CD4-positive, alpha-beta memory T cell (primary cell): ENCODE measurements at regions not wholly inside any gene's neighbourhood (a gene's known extent, or its start where the extent isn't known, plus 50 kb on each side); places are given as distances from the start of the nearest gene placed in this dataset.

Experiments
- CTCF ChIA-PET: fragments of 350-600 bp; sonication (Branson Sonifier 250); formaldehyde crosslinking; loops from one replicate; lab custom pipeline; 2021; ENCODE audit warnings: inconsistent platforms; ENCODE audit not compliant: partially characterized antibody; lab: Charles Lee
- POLR2A ChIA-PET: fragments of 350-600 bp; sonication (Branson Sonifier 250); formaldehyde crosslinking; loops from one replicate; lab custom pipeline; 2021; ENCODE audit not compliant: partially characterized antibody; lab: Charles Lee
- DNase-seq, 5 donors: peaks; one replicate each; pipeline versions ENCODE4 v3.0.0 to v3.0.0-alpha.2; 2020 to 2022; ENCODE audit warnings: mixed read lengths in 1 of 5
- H3K27ac ChIP-seq: one replicate; pipeline ENCODE4 v1.7.0; 2013; ENCODE audit warnings: low read depth, low read length
- H3K27me3 ChIP-seq: 2 replicates; pipeline ENCODE4 v1.7.0; 2013; ENCODE audit warnings: mild to moderate bottlenecking, low read length, moderate library complexity; ENCODE audit not compliant: insufficient read depth
- H3K36me3 ChIP-seq: 2 replicates; pipeline ENCODE4 v1.7.0; 2013; ENCODE audit warnings: mild to moderate bottlenecking, low read length, moderate library complexity; ENCODE audit not compliant: insufficient read depth
- H3K4me1 ChIP-seq: 2 replicates; pipeline ENCODE4 v1.7.0; 2013; ENCODE audit warnings: mild to moderate bottlenecking, low read length, moderate library complexity; ENCODE audit not compliant: insufficient read depth
- H3K4me3 ChIP-seq, 2 donors: one replicate each; pipeline ENCODE4 v1.7.0; 2013; ENCODE audit warnings: low read length in 2 of 2, mild to moderate bottlenecking in 1 of 2
- H3K9me3 ChIP-seq, 2 donors: one replicate each; pipeline ENCODE4 v1.7.0; 2013; ENCODE audit warnings: low read length in 2 of 2, control low read depth in 1 of 2; ENCODE audit not compliant: control insufficient read depth in 1 of 2
- H3K27ac Mint-ChIP-seq, 7 donors: one replicate each; pipeline ENCODE4 v1.8.0; 2020 to 2021; ENCODE audit warnings: mixed read lengths in 7 of 7, mild to moderate bottlenecking in 6 of 7, inconsistent platforms in 3 of 7, moderate library complexity in 3 of 7
- H3K27me3 Mint-ChIP-seq, 2 donors: one replicate each; pipeline ENCODE4 v1.8.0; 2020 to 2021; ENCODE audit warnings: mixed read lengths in 2 of 2
- H3K36me3 Mint-ChIP-seq, 2 donors: one replicate each; pipeline ENCODE4 v1.8.0; 2020 to 2021; ENCODE audit warnings: mixed read lengths in 2 of 2, inconsistent platforms in 1 of 2, mild to moderate bottlenecking in 1 of 2
- H3K4me1 Mint-ChIP-seq, 4 donors: one replicate each; pipeline ENCODE4 v1.8.0; 2020 to 2021; ENCODE audit warnings: mixed read lengths in 4 of 4, mild to moderate bottlenecking in 1 of 4
- H3K4me3 Mint-ChIP-seq, 8 donors: one replicate each; pipeline ENCODE4 v1.8.0; 2020 to 2021; ENCODE audit warnings: mixed read lengths in 8 of 8, mild to moderate bottlenecking in 7 of 8, moderate library complexity in 6 of 8, inconsistent platforms in 3 of 8
- H3K9me3 Mint-ChIP-seq, 8 donors: one replicate each; pipeline ENCODE4 v1.8.0; 2020 to 2021; ENCODE audit warnings: mixed read lengths in 8 of 8, mild to moderate bottlenecking in 5 of 8, inconsistent platforms in 3 of 8, moderate library complexity in 1 of 8
- intact Hi-C: fragments of 100-400 bp; cut with micrococcal nuclease; formaldehyde crosslinking; loops from one replicate; pipeline ENCODE4 v1.15.1; 2023

- Mint-ChIP-seq H3K27ac (no peak overlapping the region), H3K4me3 (no peak overlapping the region), H3K36me3 (peaks cover 9 to 21% of the 10 kb centered on the region in 2 donors), H3K4me1 (peaks cover 0 to 5% (median 3%) of the 10 kb centered on the region in 4 donors), H3K9me3 (peaks cover 4 to 24% (median 13%) of the 10 kb centered on the region in 8 donors), H3K27me3 (no peaks in the 10 kb centered on the region)
- no peaks in the 10 kb centered on the region for H3K9me3 ChIP-seq
- intact Hi-C loops, result no loop called here
- ChIA-PET POLR2A (interaction anchor here (0.6 kb wide), 1 partner anchor 76 kb away, joined by 3 read pairs; no protein-coding TSS in a partner anchor), CTCF (no interaction called here)
- no peak overlapping the region for H3K4me3 ChIP-seq
- H3K36me3 ChIP-seq, result no peaks in the 10 kb centered on the region
- H3K27me3 ChIP-seq, result no peaks in the 10 kb centered on the region
- no peak for DNase-seq
- no peak overlapping the region for H3K27ac ChIP-seq
- H3K4me1 ChIP-seq, result peaks cover 5% of the 10 kb centered on the region
Measured at GRCh38 chr2:144248350-144249034, 271.4 kb downstream of the ZEB2 start.

GRCh38 chr2:144244938-144245337 is 275.0 kb downstream of the ZEB2 start:
- CTCF ChIA-PET, result no interaction called here

GRCh38 chr2:144242311-144242710 is 277.6 kb downstream of the ZEB2 start:
- no peak for DNase-seq
- Histone ChIP-seq H3K4me1 (peaks cover 13% of the 10 kb centered on the region), H3K4me3 (no peak overlapping the region), H3K36me3 (no peaks in the 10 kb centered on the region), H3K27me3 (no peaks in the 10 kb centered on the region), H3K9me3 (no peaks in the 10 kb centered on the region), H3K27ac (no peak overlapping the region)
- H3K27ac Mint-ChIP-seq, result no peak overlapping the region
- H3K4me1 Mint-ChIP-seq, result peaks cover 15 to 23% (median 21%) of the 10 kb centered on the region in 4 donors
- H3K4me3 Mint-ChIP-seq, result no peak overlapping the region
- H3K36me3 Mint-ChIP-seq, result peaks cover 0 to 4% of the 10 kb centered on the region in 2 donors
- ChIA-PET POLR2A (interaction anchor here (1.8 kb wide), 1 partner anchor 90 kb away, joined by 4 read pairs; a partner anchor contains a TSS), CTCF (no interaction called here)
- no peaks in the 10 kb centered on the region for H3K27me3 Mint-ChIP-seq
- intact Hi-C loops, result no loop called here
- H3K9me3 Mint-ChIP-seq, result peaks cover 0 to 2% (median 0%) of the 10 kb centered on the region in 8 donors

More at GRCh38 chr2:144244938-144245337, 275.0 kb downstream of the ZEB2 start:
- Mint-ChIP-seq H3K27ac (no peak overlapping the region), H3K36me3 (peaks cover 0 to 4% of the 10 kb centered on the region in 2 donors), H3K4me1 (peaks cover 9 to 19% (median 11%) of the 10 kb centered on the region in 4 donors), H3K4me3 (no peak overlapping the region), H3K27me3 (no peaks in the 10 kb centered on the region), H3K9me3 (peaks cover 0 to 2% (median 0%) of the 10 kb centered on the region in 8 donors)
- no peak overlapping the region for H3K27ac ChIP-seq
- H3K27me3 ChIP-seq, result no peaks in the 10 kb centered on the region
- no peak overlapping the region for H3K4me3 ChIP-seq
- intact Hi-C loops, result no loop called here
- POLR2A ChIA-PET, result no interaction called here
- H3K9me3 ChIP-seq, result no peaks in the 10 kb centered on the region
- no peak for DNase-seq
- H3K4me1 ChIP-seq, result peaks cover 18% of the 10 kb centered on the region
- no peaks in the 10 kb centered on the region for H3K36me3 ChIP-seq

GRCh38 chr2:144241801-144242200 is 278.1 kb downstream of the ZEB2 start:
- peaks cover 15 to 26% (median 23%) of the 10 kb centered on the region in 4 donors for H3K4me1 Mint-ChIP-seq
- H3K36me3 Mint-ChIP-seq, result peaks cover 0 to 4% of the 10 kb centered on the region in 2 donors
- no peak for DNase-seq
- Histone ChIP-seq H3K4me3 (no peak overlapping the region), H3K27ac (no peak overlapping the region), H3K27me3 (no peaks in the 10 kb centered on the region), H3K4me1 (peaks cover 13% of the 10 kb centered on the region), H3K9me3 (no peaks in the 10 kb centered on the region), H3K36me3 (no peaks in the 10 kb centered on the region)
- H3K9me3 Mint-ChIP-seq, result peaks cover 0 to 2% (median 0%) of the 10 kb centered on the region in 8 donors
- intact Hi-C loops, result no loop called here
- no peak overlapping the region for H3K4me3 Mint-ChIP-seq
- no peaks in the 10 kb centered on the region for H3K27me3 Mint-ChIP-seq
- CTCF ChIA-PET, result no interaction called here
- H3K27ac Mint-ChIP-seq, result peak overlapping the region in 1 of 7 donors; percentile 36
- POLR2A ChIA-PET, result interaction anchor here (1.8 kb wide), 1 partner anchor 91 kb away, joined by 4 read pairs; a partner anchor contains a TSS

- POLR2A ChIA-PET, result interaction anchor here (1.8 kb wide), 1 partner anchor 92 kb away, joined by 4 read pairs; a partner anchor contains a TSS
- CTCF ChIA-PET, result no interaction called here
- peaks cover 0 to under 1% (median 0%) of the 10 kb centered on the region in 8 donors for H3K9me3 Mint-ChIP-seq
- Histone ChIP-seq H3K4me1 (peaks cover 13% of the 10 kb centered on the region), H3K27me3 (no peaks in the 10 kb centered on the region), H3K4me3 (no peak overlapping the region), H3K36me3 (no peaks in the 10 kb centered on the region), H3K27ac (no peak overlapping the region), H3K9me3 (no peaks in the 10 kb centered on the region)
- H3K36me3 Mint-ChIP-seq, result no peaks in the 10 kb centered on the region
- no peaks in the 10 kb centered on the region for H3K27me3 Mint-ChIP-seq
- peaks cover 15 to 26% (median 24%) of the 10 kb centered on the region in 4 donors for H3K4me1 Mint-ChIP-seq
- intact Hi-C loops, result no loop called here
- no peak overlapping the region for H3K4me3 Mint-ChIP-seq
- peak overlapping the region in 2 of 7 donors; percentile 5 to 36 for H3K27ac Mint-ChIP-seq
- DNase-seq, result no peak
Measured at GRCh38 chr2:144240656-144241339, 279.1 kb downstream of the ZEB2 start.

- Mint-ChIP-seq H3K36me3 (no peaks in the 10 kb centered on the region), H3K27ac (peak overlapping the region in 1 of 7 donors; percentile 83), H3K4me3 (peak overlapping the region in 1 of 8 donors; percentile 15), H3K27me3 (no peaks in the 10 kb centered on the region), H3K4me1 (peaks cover 22 to 32% (median 31%) of the 10 kb centered on the region in 4 donors), H3K9me3 (no peaks in the 10 kb centered on the region)
- intact Hi-C loops, result no loop called here
- CTCF ChIA-PET, result no interaction called here
- no peak for DNase-seq
- no peaks in the 10 kb centered on the region for H3K9me3 ChIP-seq
- H3K27me3 ChIP-seq, result no peaks in the 10 kb centered on the region
- H3K4me3 ChIP-seq, result no peak overlapping the region
- POLR2A ChIA-PET, result no interaction called here
- no peaks in the 10 kb centered on the region for H3K36me3 ChIP-seq
- H3K27ac ChIP-seq, result no peak overlapping the region
- H3K4me1 ChIP-seq, result peaks cover 23% of the 10 kb centered on the region
Measured at GRCh38 chr2:144239726-144240125, 280.2 kb downstream of the ZEB2 start.

- H3K36me3 ChIP-seq, result no peaks in the 10 kb centered on the region
- ChIA-PET POLR2A (no interaction called here), CTCF (no interaction called here)
- H3K27me3 ChIP-seq, result no peaks in the 10 kb centered on the region
- no peaks in the 10 kb centered on the region for H3K27me3 Mint-ChIP-seq
- peaks cover 26 to 37% (median 35%) of the 10 kb centered on the region in 4 donors for H3K4me1 Mint-ChIP-seq
- no peak overlapping the region for H3K4me3 Mint-ChIP-seq
- H3K4me1 ChIP-seq, result peaks cover 27% of the 10 kb centered on the region
- no peak overlapping the region for H3K27ac Mint-ChIP-seq
- intact Hi-C loops, result no loop called here
- no peak overlapping the region for H3K4me3 ChIP-seq
- H3K36me3 Mint-ChIP-seq, result no peaks in the 10 kb centered on the region
- no peaks in the 10 kb centered on the region for H3K9me3 Mint-ChIP-seq
- no peak for DNase-seq
- no peaks in the 10 kb centered on the region for H3K9me3 ChIP-seq
- no peak overlapping the region for H3K27ac ChIP-seq
Measured at GRCh38 chr2:144239306-144239705, 280.6 kb downstream of the ZEB2 start.
